WTC11 (cell line): ENCODE measurements at regions not wholly inside any gene's neighbourhood (a gene's known extent, or its start where the extent isn't known, plus 50 kb on each side); places are given as distances from the start of the nearest gene placed in this dataset.

Experiments used
- ATAC-seq: fragments of 200-7000 bp; cut with Tn5 transposase; 2 replicates; pipeline ENCODE4 v1.10.0; 2021; ENCODE audit warnings: mild to moderate bottlenecking, moderate library complexity
- CTCF ChIA-PET: fragments of 300-600 bp; sonication (Branson Sonifier 250); formaldehyde crosslinking; loops from one replicate; lab custom pipeline; 2021; ENCODE audit warnings: antibody characterized with exemption; lab: Charles Lee
- POLR2A ChIA-PET: fragments of 350-600 bp; sonication (Branson Sonifier 250); formaldehyde crosslinking; loops from one replicate; lab custom pipeline; 2021; ENCODE audit warnings: antibody characterized with exemption; lab: Charles Lee
- DNase-seq: peaks from one replicate; pipeline ENCODE4 v3.0.0; 2021; ENCODE audit warnings: low spot score
- H3K27ac Mint-ChIP-seq: 2 replicates; pipeline ENCODE4 v1.8.0; 2021; ENCODE audit warnings: mixed read lengths
- H3K27me3 Mint-ChIP-seq: 2 replicates; pipeline ENCODE4 v1.8.0; 2021; ENCODE audit warnings: low read depth, mild to moderate bottlenecking, moderate library complexity, mixed read lengths
- H3K36me3 Mint-ChIP-seq: 2 replicates; pipeline ENCODE4 v1.8.0; 2021; ENCODE audit warnings: mixed read lengths
- H3K4me1 Mint-ChIP-seq: 2 replicates; pipeline ENCODE4 v1.8.0; 2022; ENCODE audit warnings: mixed read lengths
- H3K4me3 Mint-ChIP-seq: 2 replicates; pipeline ENCODE4 v1.8.0; 2021; ENCODE audit warnings: mild to moderate bottlenecking, moderate library complexity, mixed read lengths
- H3K9me3 Mint-ChIP-seq: 2 replicates; pipeline ENCODE4 v1.8.0; 2021; ENCODE audit warnings: mixed read lengths
- ATF1 ChIP-seq: sonication (generic); formaldehyde crosslinking; IDR thresholded peaks from 2 replicates; pipeline ENCODE4 v1.8.1; 2023; ENCODE audit warnings: mild to moderate bottlenecking, moderate library complexity, missing genetic modification reagents
- CREB1 ChIP-seq: sonication (generic); formaldehyde crosslinking; IDR thresholded peaks from 2 replicates; pipeline ENCODE4 v1.8.0; 2023; ENCODE audit warnings: mild to moderate bottlenecking, missing genetic modification reagents
- ELF4 ChIP-seq: sonication (generic); formaldehyde crosslinking; IDR thresholded peaks from 2 replicates; pipeline ENCODE4 v1.8.1; 2022; ENCODE audit warnings: low read depth, mild to moderate bottlenecking, moderate library complexity, missing genetic modification reagents
- IRF2 ChIP-seq: sonication (generic); formaldehyde crosslinking; IDR thresholded peaks from 2 replicates; pipeline ENCODE4 v1.8.0; 2022; ENCODE audit warnings: low read depth, missing genetic modification reagents, borderline replicate concordance
- JAZF1 ChIP-seq: fragments of 250-450 bp; sonication (Bioruptor Pico); IDR thresholded peaks from 2 replicates; pipeline ENCODE4 v1.9.0; 2021; ENCODE audit warnings: moderate library complexity, mild to moderate bottlenecking, inconsistent platforms
- KAT7 ChIP-seq: sonication (generic); formaldehyde crosslinking; IDR thresholded peaks from 2 replicates; pipeline ENCODE4 v1.8.1; 2023; ENCODE audit warnings: missing genetic modification reagents, mild to moderate bottlenecking, borderline replicate concordance
- RELA ChIP-seq: sonication (generic); formaldehyde crosslinking; IDR thresholded peaks from 2 replicates; pipeline ENCODE4 v1.8.1; 2022; ENCODE audit warnings: missing genetic modification reagents, mild to moderate bottlenecking, borderline replicate concordance
- SMAD4 ChIP-seq: sonication (generic); formaldehyde crosslinking; IDR thresholded peaks from 2 replicates; pipeline ENCODE4 v1.8.0; 2022; ENCODE audit warnings: mild to moderate bottlenecking, missing genetic modification reagents
- TEAD1 ChIP-seq: sonication (generic); formaldehyde crosslinking; IDR thresholded peaks from 2 replicates; pipeline ENCODE4 v1.8.0; 2022; ENCODE audit warnings: mild to moderate bottlenecking, missing genetic modification reagents
- ZNF121 ChIP-seq: sonication (generic); formaldehyde crosslinking; IDR thresholded peaks from 2 replicates; pipeline ENCODE4 v1.8.0; 2023; ENCODE audit warnings: missing genetic modification reagents
- ZNF263 ChIP-seq: sonication (generic); formaldehyde crosslinking; IDR thresholded peaks from 2 replicates; pipeline ENCODE4 v1.8.1; 2022; ENCODE audit warnings: low read depth, mild to moderate bottlenecking, moderate library complexity, missing genetic modification reagents
- ZNF396 ChIP-seq: fragments of 250-450 bp; sonication (Bioruptor Pico); IDR thresholded peaks from 2 replicates; pipeline ENCODE4 v1.8.0; 2021; ENCODE audit warnings: mild to moderate bottlenecking, moderate library complexity, borderline replicate concordance
- ZNF423 ChIP-seq: fragments of 250-450 bp; sonication (Bioruptor Pico); IDR thresholded peaks from 2 replicates; pipeline ENCODE4 v2.1.2; 2022; ENCODE audit warnings: mild to moderate bottlenecking, moderate library complexity
- TF ChIP-seq, protein P1 (sequence below): sonication (generic); formaldehyde crosslinking; IDR thresholded peaks from 2 replicates; pipeline ENCODE4 v1.8.0; 2023; ENCODE audit warnings: missing genetic modification reagents
- TF ChIP-seq, protein P2 (sequence below): sonication (generic); formaldehyde crosslinking; IDR thresholded peaks from 2 replicates; pipeline ENCODE4 v1.8.0; 2023; ENCODE audit warnings: mild to moderate bottlenecking, missing genetic modification reagents
- TF ChIP-seq, protein P3 (sequence below): sonication (generic); formaldehyde crosslinking; IDR thresholded peaks from 2 replicates; pipeline ENCODE4 v1.8.1; 2022; ENCODE audit warnings: mild to moderate bottlenecking, moderate library complexity, missing genetic modification reagents
- TF ChIP-seq, protein P4 (sequence below): sonication (generic); formaldehyde crosslinking; IDR thresholded peaks from 2 replicates; pipeline ENCODE4 v1.8.1; 2022; ENCODE audit warnings: low read depth, missing genetic modification reagents, borderline replicate concordance
- TF ChIP-seq, protein P5 (sequence below): sonication (generic); formaldehyde crosslinking; IDR thresholded peaks from 2 replicates; pipeline ENCODE4 v1.8.1; 2022; ENCODE audit warnings: mild to moderate bottlenecking, missing genetic modification reagents, moderate library complexity, borderline replicate concordance
- TF ChIP-seq, protein P6 (sequence below): fragments of 250-450 bp; sonication (Bioruptor Pico); IDR thresholded peaks from 2 replicates; pipeline ENCODE4 v2.1.2; 2022; ENCODE audit warnings: mild to moderate bottlenecking, moderate library complexity
- TF ChIP-seq, protein P7 (sequence below): sonication (generic); formaldehyde crosslinking; IDR thresholded peaks from 2 replicates; pipeline ENCODE4 v1.8.1; 2023; ENCODE audit warnings: mild to moderate bottlenecking, missing genetic modification reagents, moderate library complexity

DNA sequence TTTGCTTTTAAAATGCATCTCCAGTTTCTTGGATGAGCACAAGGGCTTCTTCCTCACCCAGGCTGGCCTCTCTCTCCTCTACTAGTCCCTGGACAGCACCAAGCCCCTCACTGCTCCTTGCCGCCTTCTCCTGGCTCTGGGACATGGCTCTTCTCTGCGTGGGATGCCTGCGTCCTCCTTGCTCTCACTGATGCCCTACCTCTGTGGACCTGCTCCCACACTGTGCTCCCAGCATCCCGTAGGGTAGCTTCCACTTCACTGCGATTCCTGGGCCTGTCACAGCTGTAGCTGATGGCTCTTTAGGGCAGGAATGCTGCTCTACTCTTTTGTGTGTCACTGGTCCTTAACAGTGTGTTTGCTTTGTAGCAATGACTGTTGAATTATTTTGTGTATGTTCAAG, 136.3 kb downstream of the SNX19 start:
- ATAC-seq (no peak; the same call in 1 of the 2 replicates), DNase-seq (no peak)
- no peak overlapping the region for H3K27ac Mint-ChIP-seq

DNA sequence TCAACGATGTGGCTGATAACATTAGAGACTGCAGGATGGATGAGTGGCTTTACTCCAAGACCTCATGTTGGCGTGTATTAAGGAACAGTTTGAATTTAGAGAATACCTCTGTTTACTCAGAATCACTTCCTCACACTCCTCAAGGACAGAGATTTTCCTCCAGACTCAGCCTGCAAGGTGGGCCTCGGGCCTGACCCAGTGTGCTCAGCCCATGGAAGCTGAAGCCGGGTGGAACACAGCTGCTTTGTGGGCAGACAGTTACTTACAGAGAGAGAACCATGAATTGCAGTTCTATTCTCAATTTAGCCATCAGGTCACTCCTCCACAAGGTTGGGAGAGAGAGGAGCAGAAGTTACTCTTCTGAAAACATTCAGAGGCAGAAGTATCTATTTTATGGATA, 135.8 kb downstream of the SNX19 start:
- ATAC-seq = no peak
- no peak overlapping the region for H3K27ac Mint-ChIP-seq
- peaks cover 17% of the 10 kb centered on the region for H3K9me3 Mint-ChIP-seq
- peaks cover 16% of the 10 kb centered on the region for H3K4me1 Mint-ChIP-seq
- H3K27me3 Mint-ChIP-seq = peaks cover 2% of the 10 kb centered on the region
- ChIA-PET POLR2A (no interaction called here), CTCF (no interaction called here)
- no peak overlapping the region for H3K4me3 Mint-ChIP-seq
- no peak for TF ChIP-seq CREB1 (CRISPR knock-in tag)
- H3K36me3 Mint-ChIP-seq = no peaks in the 10 kb centered on the region
- no peak for DNase-seq

More for the DNA sequence above, 136.3 kb downstream of the SNX19 start:
- TF ChIP-seq, protein P1, sequence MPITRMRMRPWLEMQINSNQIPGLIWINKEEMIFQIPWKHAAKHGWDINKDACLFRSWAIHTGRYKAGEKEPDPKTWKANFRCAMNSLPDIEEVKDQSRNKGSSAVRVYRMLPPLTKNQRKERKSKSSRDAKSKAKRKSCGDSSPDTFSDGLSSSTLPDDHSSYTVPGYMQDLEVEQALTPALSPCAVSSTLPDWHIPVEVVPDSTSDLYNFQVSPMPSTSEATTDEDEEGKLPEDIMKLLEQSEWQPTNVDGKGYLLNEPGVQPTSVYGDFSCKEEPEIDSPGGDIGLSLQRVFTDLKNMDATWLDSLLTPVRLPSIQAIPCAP (CRISPR knock-in tag) = no peak
- TF ChIP-seq, protein P2, sequence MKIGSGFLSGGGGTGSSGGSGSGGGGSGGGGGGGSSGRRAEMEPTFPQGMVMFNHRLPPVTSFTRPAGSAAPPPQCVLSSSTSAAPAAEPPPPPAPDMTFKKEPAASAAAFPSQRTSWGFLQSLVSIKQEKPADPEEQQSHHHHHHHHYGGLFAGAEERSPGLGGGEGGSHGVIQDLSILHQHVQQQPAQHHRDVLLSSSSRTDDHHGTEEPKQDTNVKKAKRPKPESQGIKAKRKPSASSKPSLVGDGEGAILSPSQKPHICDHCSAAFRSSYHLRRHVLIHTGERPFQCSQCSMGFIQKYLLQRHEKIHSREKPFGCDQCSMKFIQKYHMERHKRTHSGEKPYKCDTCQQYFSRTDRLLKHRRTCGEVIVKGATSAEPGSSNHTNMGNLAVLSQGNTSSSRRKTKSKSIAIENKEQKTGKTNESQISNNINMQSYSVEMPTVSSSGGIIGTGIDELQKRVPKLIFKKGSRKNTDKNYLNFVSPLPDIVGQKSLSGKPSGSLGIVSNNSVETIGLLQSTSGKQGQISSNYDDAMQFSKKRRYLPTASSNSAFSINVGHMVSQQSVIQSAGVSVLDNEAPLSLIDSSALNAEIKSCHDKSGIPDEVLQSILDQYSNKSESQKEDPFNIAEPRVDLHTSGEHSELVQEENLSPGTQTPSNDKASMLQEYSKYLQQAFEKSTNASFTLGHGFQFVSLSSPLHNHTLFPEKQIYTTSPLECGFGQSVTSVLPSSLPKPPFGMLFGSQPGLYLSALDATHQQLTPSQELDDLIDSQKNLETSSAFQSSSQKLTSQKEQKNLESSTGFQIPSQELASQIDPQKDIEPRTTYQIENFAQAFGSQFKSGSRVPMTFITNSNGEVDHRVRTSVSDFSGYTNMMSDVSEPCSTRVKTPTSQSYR (CRISPR knock-in tag) = no peak
- TF ChIP-seq ZNF423 (no peak), KAT7 (CRISPR knock-in tag) (no peak), JAZF1 (CRISPR knock-in tag) (no peak), ZNF396 (CRISPR knock-in tag) (no peak), SMAD4 (CRISPR knock-in tag) (no peak), ZNF263 (CRISPR knock-in tag) (no peak), IRF2 (CRISPR knock-in tag) (no peak), ZNF121 (CRISPR knock-in tag) (no peak), TEAD1 (no peak)
- TF ChIP-seq, protein P3, sequence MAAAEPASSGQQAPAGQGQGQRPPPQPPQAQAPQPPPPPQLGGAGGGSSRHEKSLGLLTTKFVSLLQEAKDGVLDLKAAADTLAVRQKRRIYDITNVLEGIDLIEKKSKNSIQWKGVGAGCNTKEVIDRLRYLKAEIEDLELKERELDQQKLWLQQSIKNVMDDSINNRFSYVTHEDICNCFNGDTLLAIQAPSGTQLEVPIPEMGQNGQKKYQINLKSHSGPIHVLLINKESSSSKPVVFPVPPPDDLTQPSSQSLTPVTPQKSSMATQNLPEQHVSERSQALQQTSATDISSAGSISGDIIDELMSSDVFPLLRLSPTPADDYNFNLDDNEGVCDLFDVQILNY (CRISPR knock-in tag) = no peak
- TF ChIP-seq, protein P4, sequence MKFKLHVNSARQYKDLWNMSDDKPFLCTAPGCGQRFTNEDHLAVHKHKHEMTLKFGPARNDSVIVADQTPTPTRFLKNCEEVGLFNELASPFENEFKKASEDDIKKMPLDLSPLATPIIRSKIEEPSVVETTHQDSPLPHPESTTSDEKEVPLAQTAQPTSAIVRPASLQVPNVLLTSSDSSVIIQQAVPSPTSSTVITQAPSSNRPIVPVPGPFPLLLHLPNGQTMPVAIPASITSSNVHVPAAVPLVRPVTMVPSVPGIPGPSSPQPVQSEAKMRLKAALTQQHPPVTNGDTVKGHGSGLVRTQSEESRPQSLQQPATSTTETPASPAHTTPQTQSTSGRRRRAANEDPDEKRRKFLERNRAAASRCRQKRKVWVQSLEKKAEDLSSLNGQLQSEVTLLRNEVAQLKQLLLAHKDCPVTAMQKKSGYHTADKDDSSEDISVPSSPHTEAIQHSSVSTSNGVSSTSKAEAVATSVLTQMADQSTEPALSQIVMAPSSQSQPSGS = no peak
- TF ChIP-seq, protein P5, sequence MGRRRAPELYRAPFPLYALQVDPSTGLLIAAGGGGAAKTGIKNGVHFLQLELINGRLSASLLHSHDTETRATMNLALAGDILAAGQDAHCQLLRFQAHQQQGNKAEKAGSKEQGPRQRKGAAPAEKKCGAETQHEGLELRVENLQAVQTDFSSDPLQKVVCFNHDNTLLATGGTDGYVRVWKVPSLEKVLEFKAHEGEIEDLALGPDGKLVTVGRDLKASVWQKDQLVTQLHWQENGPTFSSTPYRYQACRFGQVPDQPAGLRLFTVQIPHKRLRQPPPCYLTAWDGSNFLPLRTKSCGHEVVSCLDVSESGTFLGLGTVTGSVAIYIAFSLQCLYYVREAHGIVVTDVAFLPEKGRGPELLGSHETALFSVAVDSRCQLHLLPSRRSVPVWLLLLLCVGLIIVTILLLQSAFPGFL (CRISPR knock-in tag) = no peak
- H3K4me3 Mint-ChIP-seq = no peak overlapping the region
- peaks cover 12% of the 10 kb centered on the region for H3K9me3 Mint-ChIP-seq
- POLR2A ChIA-PET = no interaction called here
- peaks cover 2% of the 10 kb centered on the region for H3K27me3 Mint-ChIP-seq
- peaks cover 16% of the 10 kb centered on the region for H3K4me1 Mint-ChIP-seq
- CTCF ChIA-PET = no interaction called here
- no peaks in the 10 kb centered on the region for H3K36me3 Mint-ChIP-seq

DNA sequence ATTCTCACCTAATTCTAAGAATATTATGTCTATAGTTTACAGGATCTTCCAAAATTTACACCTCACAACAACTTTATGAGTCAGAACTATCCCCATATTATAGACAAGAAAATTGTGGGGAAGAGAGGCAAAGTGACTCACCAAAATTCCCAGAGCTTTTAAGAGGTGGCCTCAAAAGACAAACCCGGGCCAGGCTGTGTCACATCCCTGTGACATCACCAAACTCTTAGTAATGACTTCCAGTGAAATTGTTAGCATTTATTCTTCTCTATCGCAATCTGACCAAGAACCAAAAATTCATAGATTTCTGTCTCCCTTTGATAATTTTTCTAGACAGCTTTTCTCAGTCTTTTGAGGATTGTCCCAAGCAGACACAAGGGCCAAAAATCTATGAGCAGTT, 134.3 kb downstream of the SNX19 start:
- ChIA-PET POLR2A (no interaction called here), CTCF (no interaction called here)
- H3K27me3 Mint-ChIP-seq = peaks cover 2% of the 10 kb centered on the region
- DNase-seq (no peak), ATAC-seq (no peak)
- peaks cover 27% of the 10 kb centered on the region for H3K4me1 Mint-ChIP-seq
- H3K9me3 Mint-ChIP-seq = peaks cover 21% of the 10 kb centered on the region
- no peak overlapping the region for H3K27ac Mint-ChIP-seq
- no peak overlapping the region for H3K4me3 Mint-ChIP-seq
- no peaks in the 10 kb centered on the region for H3K36me3 Mint-ChIP-seq
- TF ChIP-seq, protein P6, sequence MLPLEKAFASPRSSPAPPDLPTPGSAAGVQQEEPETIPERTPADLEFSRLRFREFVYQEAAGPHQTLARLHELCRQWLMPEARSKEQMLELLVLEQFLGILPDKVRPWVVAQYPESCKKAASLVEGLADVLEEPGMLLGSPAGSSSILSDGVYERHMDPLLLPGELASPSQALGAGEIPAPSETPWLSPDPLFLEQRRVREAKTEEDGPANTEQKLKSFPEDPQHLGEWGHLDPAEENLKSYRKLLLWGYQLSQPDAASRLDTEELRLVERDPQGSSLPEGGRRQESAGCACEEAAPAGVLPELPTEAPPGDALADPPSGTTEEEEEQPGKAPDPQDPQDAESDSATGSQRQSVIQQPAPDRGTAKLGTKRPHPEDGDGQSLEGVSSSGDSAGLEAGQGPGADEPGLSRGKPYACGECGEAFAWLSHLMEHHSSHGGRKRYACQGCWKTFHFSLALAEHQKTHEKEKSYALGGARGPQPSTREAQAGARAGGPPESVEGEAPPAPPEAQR (CRISPR knock-in tag) = no peak
- TF ChIP-seq, protein P7, sequence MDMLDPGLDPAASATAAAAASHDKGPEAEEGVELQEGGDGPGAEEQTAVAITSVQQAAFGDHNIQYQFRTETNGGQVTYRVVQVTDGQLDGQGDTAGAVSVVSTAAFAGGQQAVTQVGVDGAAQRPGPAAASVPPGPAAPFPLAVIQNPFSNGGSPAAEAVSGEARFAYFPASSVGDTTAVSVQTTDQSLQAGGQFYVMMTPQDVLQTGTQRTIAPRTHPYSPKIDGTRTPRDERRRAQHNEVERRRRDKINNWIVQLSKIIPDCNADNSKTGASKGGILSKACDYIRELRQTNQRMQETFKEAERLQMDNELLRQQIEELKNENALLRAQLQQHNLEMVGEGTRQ (CRISPR knock-in tag) = no peak
- TF ChIP-seq ZNF263 (CRISPR knock-in tag) (no peak), RELA (no peak), ATF1 (no peak), ELF4 (CRISPR knock-in tag) (no peak)
- TF ChIP-seq, protein P5 (CRISPR knock-in tag) = no peak
- TF ChIP-seq, protein P4 = no peak
